ENCODE measurements at regions not wholly inside any gene's neighbourhood (a gene's known extent, or its start where the extent isn't known, plus 50 kb on each side); places are given as distances from the start of the nearest gene placed in this dataset.

- Histone ChIP-seq H3K4me3 (replicated peaks in 1 of 3; ENCODE audit: insufficient read depth in 1 of 3, low read depth in 1 of 3, low read length in 3 of 3) (no peak overlapping the region), H3K79me2 (ENCODE audit: control insufficient read depth, insufficient read depth, low read length) (no peaks in the 10 kb centered on the region), H3K4me1 (ENCODE audit: control insufficient read depth, extremely low read depth, insufficient read depth, low read length) (no peaks in the 10 kb centered on the region), H3K9me1 (replicated peaks; ENCODE audit: control insufficient read depth, extremely low read depth, insufficient read depth, low read length) (no peaks in the 10 kb centered on the region), H3K4me2 (ENCODE audit: insufficient read depth, low read length) (no peak overlapping the region), H3K27me3 (ENCODE audit: control insufficient read depth in 2 of 2, insufficient read depth in 2 of 2, low read length in 2 of 2) (no peaks in the 10 kb centered on the region), H2AFZ (ENCODE audit: low read depth, low read length) (no peak overlapping the region), H3K9me3 (replicated peaks; ENCODE audit: control insufficient read depth, insufficient read depth, low read length) (peaks cover 11% of the 10 kb centered on the region), H3K27ac (ENCODE audit: insufficient read depth, low read depth, low read length) (no peak overlapping the region), H3K9ac (replicated peaks; ENCODE audit: extremely low read depth, insufficient read depth, low read length) (no peak overlapping the region), H3K36me3 (ENCODE audit: control insufficient read depth in 2 of 2, extremely low read depth in 1 of 2, insufficient read depth in 2 of 2, low read length in 2 of 2) (no peaks in the 10 kb centered on the region), H4K20me1 (replicated peaks; ENCODE audit: control insufficient read depth, extremely low read depth, insufficient read depth, low read length) (no peaks in the 10 kb centered on the region)
- dilution Hi-C loops (cut with MboI; ENCODE audit: extremely low pct_ligation_motif_present, low sequenced_read_pairs) (no loop called here), intact Hi-C loops (cut with micrococcal nuclease) (no loop called here)
- FAIRE-seq: no peak
- BruUV-seq (replicated peaks): no TSS peak
- POLR2A ChIA-PET: no interaction called here
- no peak for DNase-seq (ENCODE audit: low read depth, low spot score)
- CTCF ChIA-PET: no interaction called here
- TF ChIP-seq POLR2AphosphoS5 (IDR thresholded peaks at IDR 0.05; ENCODE audit: insufficient read depth, low read depth, low read length) (no peak), EZH2 (IDR thresholded peaks at IDR 0.05; ENCODE audit: borderline replicate concordance, low read depth, low read length, severe bottlenecking) (no peak), FOS (IDR thresholded peaks at IDR 0.05; ENCODE audit: borderline replicate concordance, insufficient read depth, low read length) (no peak), POLR2A (IDR thresholded peaks at IDR 0.05; ENCODE audit: low read depth, low read length) (no peak), CTCF (IDR thresholded peaks at IDR 0.05; ENCODE audit: extremely low read depth in 1 of 2, insufficient read depth in 1 of 2, low read depth in 1 of 2, low read length in 2 of 2) (no peak), JUN (IDR thresholded peaks at IDR 0.05; ENCODE audit: borderline replicate concordance, insufficient read depth, insufficient read length, low read depth) (no peak), MAX (IDR thresholded peaks at IDR 0.05; ENCODE audit: insufficient read depth, insufficient read length) (no peak), MYC (IDR thresholded peaks at IDR 0.05; ENCODE audit: low read depth, low read length) (no peak), GATA2 (IDR thresholded peaks at IDR 0.05; ENCODE audit: insufficient read depth, insufficient read length, low read depth, low read length) (no peak)
Observed at GRCh38 chr14:97458255-97458654, 661.1 kb downstream of the VRK1 start.
